Spleen (tissue), 11 donors: ENCODE measurements at regions not wholly inside any gene's neighbourhood (a gene's known extent, or its start where the extent isn't known, plus 50 kb on each side); places are given as distances from the start of the nearest gene placed in this dataset.

Source experiments
- DNase-seq: peaks from one replicate; pipeline ENCODE4 v3.0.0-alpha.2; 2020
- H3K27ac ChIP-seq, 8 donors: fragments of 200-600 bp; sonication (generic) in 7 of 8; 1 replicate in 4 of 8; 2 replicates in 4 of 8; pipeline versions ENCODE4 v1.5.0 to v1.8.0; 2016 to 2021; ENCODE audit warnings: inconsistent platforms in 4 of 8, mild to moderate bottlenecking in 4 of 8, moderate library complexity in 1 of 8
- H3K27me3 ChIP-seq, 7 donors: fragments of 200-600 bp; sonication (generic) in 6 of 7; replicated peaks in 1 of 7; 1 replicate in 4 of 7; 2 replicates in 3 of 7; pipeline versions ENCODE4 v1.5.0 to v1.8.0; 2016 to 2021; ENCODE audit warnings: inconsistent platforms in 3 of 7, mild to moderate bottlenecking in 1 of 7
- H3K36me3 ChIP-seq, 6 donors: fragments of 200-600 bp; sonication (generic) in 5 of 6; 1 replicate in 4 of 6; 2 replicates in 2 of 6; pipeline versions ENCODE4 v1.5.0 to v1.8.0; 2016 to 2021; ENCODE audit warnings: inconsistent platforms in 2 of 6
- H3K4me1 ChIP-seq, 6 donors: fragments of 200-600 bp; sonication (generic) in 5 of 6; 1 replicate in 3 of 6; 2 replicates in 3 of 6; pipeline versions ENCODE4 v1.5.0 to v1.8.0; 2016 to 2021; ENCODE audit warnings: inconsistent platforms in 3 of 6
- H3K4me3 ChIP-seq, 8 donors: fragments of 200-600 bp; sonication (generic) in 7 of 8; 1 replicate in 4 of 8; 2 replicates in 4 of 8; pipeline versions ENCODE4 v1.5.0 to v1.8.0; 2016 to 2021; ENCODE audit warnings: inconsistent platforms in 4 of 8, mild to moderate bottlenecking in 4 of 8, moderate library complexity in 2 of 8
- H3K9me3 ChIP-seq, 8 donors: fragments of 200-600 bp; sonication (generic) in 7 of 8; 1 replicate in 4 of 8; 2 replicates in 4 of 8; pipeline versions ENCODE4 v1.5.0 to v1.8.0; 2016 to 2021; ENCODE audit warnings: inconsistent platforms in 4 of 8
- POLR2A ChIP-seq, 3 donors: fragments of 450-650 bp; IDR thresholded peaks; one replicate each; pipeline ENCODE4 v1.5.1; 2017; ENCODE audit warnings: antibody characterized with exemption in 3 of 3, mild to moderate bottlenecking in 1 of 3
- POLR2AphosphoS5 ChIP-seq, 3 donors: sonication (generic); formaldehyde crosslinking; IDR thresholded peaks; one replicate each; pipeline ENCODE4 v1.5.1; 2017; ENCODE audit warnings: antibody characterized with exemption in 3 of 3
- WGBS, 5 donors: extraction: QIAGEN DNeasy Blood & Tissue Kit in 3 of 5; methylation state at CpG; one replicate each; pipeline versions ENCODE4 v1.1.5 to v1.1.7; 2013 to 2018; 5-methylcytosine and 5-hydroxymethylcytosine counted together
- intact Hi-C: fragments of 100-400 bp; cut with DNase I; formaldehyde crosslinking; loops from one replicate; pipeline ENCODE4 v1.15.0; 2023; ENCODE audit warnings: low total_unique reads
- TF ChIP-seq, protein P1 (sequence below), 11 experiments: fragments of 200-600 bp in 7 of 11; fragments of 450-650 bp in 4 of 11; sonication (generic) in 4 of 11; IDR thresholded peaks in 8 of 11; conservative IDR thresholded peaks in 3 of 11; 1 replicate in 7 of 11; 2 replicates in 4 of 11; pipeline versions ENCODE4 v1.4.0 to v1.8.0; 2016 to 2021; ENCODE audit warnings: antibody characterized with exemption in 11 of 11, inconsistent platforms in 4 of 11, mild to moderate bottlenecking in 1 of 11
- donor health status: healthy with polysubstance abuse.
- donor health status: DM: no; HTN: no; CAD: no; lungs with moderate emphysema.
- donor health status: DM: no; HTN: no; CAD: no.
- donor health status: Bipolar disorder and iron deficiency.
- donor health status: healthy.
- donor health status: DM: no; HTN: no; CAD: no.
- donor health status: DM: yes; HTN: yes; CAD: no.

DNA sequence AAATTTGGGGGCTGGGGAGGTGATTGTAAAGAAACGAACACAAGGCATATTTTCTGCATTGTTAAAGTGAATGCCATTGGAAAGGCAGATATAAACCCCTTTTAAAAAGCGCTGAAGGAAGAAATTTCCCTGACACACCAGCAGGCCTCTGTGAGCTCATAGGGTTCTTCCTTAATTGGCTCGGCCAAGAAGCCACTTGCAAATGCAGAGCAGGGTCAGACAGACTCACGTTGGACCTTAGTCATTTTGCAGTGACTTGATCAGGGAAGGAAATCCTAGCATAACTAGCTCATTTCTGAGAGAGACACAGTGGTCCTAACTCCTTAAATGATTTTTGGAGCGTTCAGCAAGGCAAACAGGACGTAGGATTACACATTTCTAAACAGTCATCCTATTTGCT lies 1461.4 kb downstream of the GATA3 start:
- Histone ChIP-seq H3K9me3 (peaks cover 0 to 10% (median 0%) of the 10 kb centered on the region in 8 donors), H3K27ac (no peak overlapping the region), H3K4me1 (no peaks in the 10 kb centered on the region), H3K36me3 (no peaks in the 10 kb centered on the region), H3K4me3 (no peak overlapping the region), H3K27me3 (no peaks in the 10 kb centered on the region)
- DNase-seq: no peak
- TF ChIP-seq POLR2A (IDR thresholded peaks at IDR 0.05): no peak
- TF ChIP-seq POLR2AphosphoS5 (IDR thresholded peaks at IDR 0.05): no peak
- TF ChIP-seq, protein P1, sequence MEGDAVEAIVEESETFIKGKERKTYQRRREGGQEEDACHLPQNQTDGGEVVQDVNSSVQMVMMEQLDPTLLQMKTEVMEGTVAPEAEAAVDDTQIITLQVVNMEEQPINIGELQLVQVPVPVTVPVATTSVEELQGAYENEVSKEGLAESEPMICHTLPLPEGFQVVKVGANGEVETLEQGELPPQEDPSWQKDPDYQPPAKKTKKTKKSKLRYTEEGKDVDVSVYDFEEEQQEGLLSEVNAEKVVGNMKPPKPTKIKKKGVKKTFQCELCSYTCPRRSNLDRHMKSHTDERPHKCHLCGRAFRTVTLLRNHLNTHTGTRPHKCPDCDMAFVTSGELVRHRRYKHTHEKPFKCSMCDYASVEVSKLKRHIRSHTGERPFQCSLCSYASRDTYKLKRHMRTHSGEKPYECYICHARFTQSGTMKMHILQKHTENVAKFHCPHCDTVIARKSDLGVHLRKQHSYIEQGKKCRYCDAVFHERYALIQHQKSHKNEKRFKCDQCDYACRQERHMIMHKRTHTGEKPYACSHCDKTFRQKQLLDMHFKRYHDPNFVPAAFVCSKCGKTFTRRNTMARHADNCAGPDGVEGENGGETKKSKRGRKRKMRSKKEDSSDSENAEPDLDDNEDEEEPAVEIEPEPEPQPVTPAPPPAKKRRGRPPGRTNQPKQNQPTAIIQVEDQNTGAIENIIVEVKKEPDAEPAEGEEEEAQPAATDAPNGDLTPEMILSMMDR (IDR thresholded peaks at IDR 0.05 in 8 of 11, conservative IDR thresholded peaks at IDR 0.05 in 3 of 11): no peak
- intact Hi-C loops: no loop called here
- WGBS, 5 donors: 47 to 70% (median 57%) methylated on average over 6 of the region's 6 CpGs

DNA sequence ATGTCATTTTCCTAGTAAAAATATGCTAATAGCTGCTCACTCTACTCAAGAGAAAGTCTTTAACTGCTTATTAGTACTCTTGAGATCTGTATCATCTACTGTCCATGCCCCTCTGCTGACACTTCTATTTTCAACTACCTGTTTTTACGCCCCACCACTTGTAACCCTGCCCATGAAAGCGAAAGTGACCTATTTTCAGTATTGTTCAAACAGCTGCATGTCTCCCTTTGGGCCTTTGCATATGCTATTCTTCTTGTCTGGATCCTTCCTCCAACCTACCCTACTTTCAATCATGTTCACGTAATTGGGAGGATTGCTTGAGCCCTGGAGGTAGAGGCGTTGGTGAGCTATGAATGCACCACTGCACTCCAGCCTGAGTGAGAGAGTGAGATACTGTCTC lies 1481.3 kb downstream of the GATA3 start:
- H3K36me3 ChIP-seq: no peaks in the 10 kb centered on the region
- no peak overlapping the region for H3K4me3 ChIP-seq
- TF ChIP-seq POLR2AphosphoS5 (IDR thresholded peaks at IDR 0.05) (no peak), POLR2A (IDR thresholded peaks at IDR 0.05) (no peak)
- TF ChIP-seq, protein P1 (IDR thresholded peaks at IDR 0.05 in 8 of 11, conservative IDR thresholded peaks at IDR 0.05 in 3 of 11): no peak
- intact Hi-C loops: no loop called here
- no peaks in the 10 kb centered on the region for H3K4me1 ChIP-seq
- H3K27ac ChIP-seq: no peak overlapping the region
- H3K27me3 ChIP-seq: no peaks in the 10 kb centered on the region
- no peak for DNase-seq
- no peaks in the 10 kb centered on the region for H3K9me3 ChIP-seq
- WGBS, 5 donors: 71 to 86% (median 77%) methylated on average over 4 of the region's 4 CpGs

DNA sequence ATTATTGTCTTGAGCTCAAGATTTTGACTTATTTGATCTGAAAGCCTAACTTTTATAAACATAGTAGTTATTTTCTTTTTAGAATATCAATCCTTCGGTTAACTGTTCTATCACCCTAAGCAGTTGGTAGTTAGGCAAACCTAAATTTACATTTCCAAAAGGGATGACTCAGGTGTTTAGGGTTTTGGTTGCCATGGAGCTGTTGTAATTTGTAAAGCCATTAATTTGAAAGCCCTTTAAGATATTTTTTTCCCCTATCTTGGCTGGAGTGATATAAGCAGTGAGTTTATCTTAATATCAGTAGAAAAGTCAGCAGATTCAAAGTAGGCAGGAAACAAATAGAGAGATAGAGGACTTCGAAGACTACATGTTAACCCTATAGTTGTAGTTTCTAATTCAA lies 1472.6 kb upstream of the CELF2 start:
- Histone ChIP-seq H3K4me1 (no peaks in the 10 kb centered on the region), H3K36me3 (no peaks in the 10 kb centered on the region), H3K27ac (no peak overlapping the region), H3K4me3 (no peak overlapping the region), H3K27me3 (no peaks in the 10 kb centered on the region), H3K9me3 (peaks cover 0 to 10% (median under 1%) of the 10 kb centered on the region in 8 donors)
- intact Hi-C loops: no loop called here
- no peak for DNase-seq
- WGBS, 5 donors: 39 to 65% (median 55%) methylated on average over 2 of the region's 2 CpGs
- no peak for TF ChIP-seq POLR2A (IDR thresholded peaks at IDR 0.05)
- TF ChIP-seq, protein P1 (IDR thresholded peaks at IDR 0.05 in 8 of 11, conservative IDR thresholded peaks at IDR 0.05 in 3 of 11): no peak
- TF ChIP-seq POLR2AphosphoS5 (IDR thresholded peaks at IDR 0.05): no peak

DNA sequence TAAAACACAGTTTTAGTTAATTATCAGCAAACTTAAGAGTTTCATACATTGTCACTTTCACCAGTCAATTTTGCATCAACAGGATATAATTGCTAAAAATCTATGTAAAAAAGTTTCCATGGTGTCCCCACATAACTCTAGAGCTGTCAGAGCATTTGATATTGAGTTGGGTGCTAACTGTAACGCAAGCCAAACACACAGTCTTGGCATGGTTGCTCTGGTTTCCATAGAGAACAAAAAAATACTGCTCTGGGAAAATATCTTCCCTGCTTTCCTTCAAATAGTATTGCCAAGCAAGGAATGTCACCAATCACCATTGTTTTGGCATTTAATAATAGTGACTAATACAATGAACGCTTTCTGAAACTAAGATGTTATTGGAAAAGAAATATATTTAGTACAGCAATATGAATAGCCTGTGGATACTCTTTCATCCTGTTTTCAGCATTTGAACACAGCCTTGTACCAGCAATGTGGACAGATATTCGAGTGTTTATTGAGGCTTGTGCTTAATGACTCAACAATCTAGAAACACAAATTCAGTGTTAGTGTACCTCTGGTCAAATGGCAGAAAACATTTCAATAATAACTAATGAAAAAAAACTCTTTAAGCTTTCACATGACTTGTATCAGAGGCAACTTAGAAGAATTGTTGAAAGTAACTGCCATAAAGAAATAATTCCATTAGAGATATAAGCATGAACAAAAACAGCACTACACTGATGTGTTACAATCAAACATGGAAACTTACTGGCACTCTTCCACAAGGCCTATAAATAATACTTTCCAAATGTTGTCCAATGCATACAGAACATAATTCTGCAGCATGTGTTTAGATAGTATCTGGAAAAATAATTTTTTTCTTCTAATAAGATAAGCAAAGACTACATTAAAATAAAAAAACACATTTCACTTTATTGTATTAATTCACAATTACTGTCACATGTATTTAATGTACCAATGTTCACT lies 1469.5 kb upstream of the CELF2 start:
- Histone ChIP-seq H3K27me3 (no peaks in the 10 kb centered on the region), H3K27ac (no peak overlapping the region), H3K36me3 (no peaks in the 10 kb centered on the region), H3K4me3 (no peak overlapping the region), H3K4me1 (no peaks in the 10 kb centered on the region), H3K9me3 (peaks cover 0 to 20% (median 8%) of the 10 kb centered on the region in 8 donors)
- intact Hi-C loops: no loop called here
- TF ChIP-seq POLR2A (IDR thresholded peaks at IDR 0.05): no peak
- TF ChIP-seq, protein P1 (IDR thresholded peaks at IDR 0.05 in 8 of 11, conservative IDR thresholded peaks at IDR 0.05 in 3 of 11): no peak
- TF ChIP-seq POLR2AphosphoS5 (IDR thresholded peaks at IDR 0.05): no peak
- WGBS, 5 donors: 68 to 80% (median 72%) methylated on average over 3 of the region's 3 CpGs
- DNase-seq: no peak
